22Rv1 (cell line): ENCODE measurements at regions not wholly inside any gene's neighbourhood (a gene's known extent, or its start where the extent isn't known, plus 50 kb on each side); places are given as distances from the start of the nearest gene placed in this dataset.

Experiments
- H3K27ac ChIP-seq: fragments of 450-650 bp; 2 replicates; pipeline ENCODE4 v1.5.1; 2017
- ZFX ChIP-seq: fragments of 450-650 bp; IDR thresholded peaks from 2 replicates; pipeline ENCODE4 v1.6.1; 2017; ENCODE audit warnings: antibody characterized with exemption, borderline replicate concordance
- TF ChIP-seq, protein P1 (sequence below): fragments of 450-650 bp; IDR thresholded peaks from 2 replicates; pipeline ENCODE4 v1.5.1; 2017; ENCODE audit warnings: mild to moderate bottlenecking

DNA sequence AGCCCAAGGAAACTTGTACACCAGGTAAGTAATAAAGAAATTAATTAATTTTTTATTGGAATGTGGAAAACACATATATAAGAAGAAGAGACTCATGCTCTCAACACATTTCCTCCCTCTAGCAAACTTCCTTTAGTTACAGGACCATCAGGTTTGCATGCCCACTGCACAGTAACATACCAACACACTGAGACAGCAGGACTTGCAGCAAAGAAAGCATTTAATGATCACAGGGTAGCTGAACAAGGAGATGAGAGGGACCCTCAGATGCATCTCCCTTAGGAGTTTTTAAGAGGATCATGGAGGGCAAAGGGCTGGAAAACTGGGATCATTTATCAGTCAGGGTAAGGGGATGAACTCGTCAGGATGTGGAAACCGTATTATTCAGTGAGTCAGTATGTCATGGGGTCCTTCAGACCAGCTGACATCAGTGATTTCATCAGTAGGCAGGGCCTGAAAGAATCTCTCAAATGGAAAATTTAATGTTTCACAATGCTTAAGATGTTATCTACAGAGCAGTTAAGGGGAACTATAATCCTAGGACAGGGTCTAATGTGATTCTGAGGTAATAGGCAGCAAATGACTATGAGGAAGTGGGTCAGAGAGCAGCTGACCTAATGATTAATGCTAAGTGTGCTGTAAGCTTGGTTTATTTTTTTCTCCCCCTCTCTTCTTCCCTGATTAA is 193.8 kb upstream of the RND3 start:
- no peak overlapping the region for H3K27ac ChIP-seq
- TF ChIP-seq, protein P1, sequence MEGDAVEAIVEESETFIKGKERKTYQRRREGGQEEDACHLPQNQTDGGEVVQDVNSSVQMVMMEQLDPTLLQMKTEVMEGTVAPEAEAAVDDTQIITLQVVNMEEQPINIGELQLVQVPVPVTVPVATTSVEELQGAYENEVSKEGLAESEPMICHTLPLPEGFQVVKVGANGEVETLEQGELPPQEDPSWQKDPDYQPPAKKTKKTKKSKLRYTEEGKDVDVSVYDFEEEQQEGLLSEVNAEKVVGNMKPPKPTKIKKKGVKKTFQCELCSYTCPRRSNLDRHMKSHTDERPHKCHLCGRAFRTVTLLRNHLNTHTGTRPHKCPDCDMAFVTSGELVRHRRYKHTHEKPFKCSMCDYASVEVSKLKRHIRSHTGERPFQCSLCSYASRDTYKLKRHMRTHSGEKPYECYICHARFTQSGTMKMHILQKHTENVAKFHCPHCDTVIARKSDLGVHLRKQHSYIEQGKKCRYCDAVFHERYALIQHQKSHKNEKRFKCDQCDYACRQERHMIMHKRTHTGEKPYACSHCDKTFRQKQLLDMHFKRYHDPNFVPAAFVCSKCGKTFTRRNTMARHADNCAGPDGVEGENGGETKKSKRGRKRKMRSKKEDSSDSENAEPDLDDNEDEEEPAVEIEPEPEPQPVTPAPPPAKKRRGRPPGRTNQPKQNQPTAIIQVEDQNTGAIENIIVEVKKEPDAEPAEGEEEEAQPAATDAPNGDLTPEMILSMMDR, result no peak
- TF ChIP-seq ZFX, result no peak

DNA sequence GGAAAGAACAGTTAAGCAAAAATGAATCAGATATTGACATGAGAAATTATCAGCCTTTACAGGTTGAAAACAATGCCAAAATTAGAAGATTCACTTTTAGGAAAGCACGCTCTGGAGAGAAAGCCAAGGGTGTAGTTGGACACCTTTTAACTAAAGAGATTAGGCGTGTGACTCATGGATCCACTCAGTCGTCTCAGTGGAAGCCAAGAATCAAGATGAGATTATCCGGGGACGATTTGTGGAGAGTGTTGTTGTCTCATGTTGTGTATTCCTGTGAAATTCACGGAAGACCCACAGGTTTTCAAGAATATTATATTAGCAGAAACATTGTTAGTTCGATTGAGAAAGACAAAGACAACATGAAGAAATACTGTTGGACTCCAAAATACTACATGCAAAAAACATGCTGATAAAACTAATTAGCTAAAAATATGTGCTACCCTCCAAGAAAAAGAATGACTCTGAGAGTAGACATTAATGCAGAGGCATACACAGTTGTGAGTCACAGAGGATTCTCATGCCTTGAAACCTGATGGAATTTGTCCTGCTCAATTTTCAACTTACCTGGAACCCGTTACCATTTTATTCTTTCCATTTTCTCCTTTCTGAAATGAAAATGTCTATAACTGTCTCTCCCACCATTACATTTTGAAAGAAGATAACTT is 192.1 kb upstream of the RND3 start:
- TF ChIP-seq ZFX, result no peak
- TF ChIP-seq, protein P1, result no peak
- H3K27ac ChIP-seq, result no peak overlapping the region

DNA sequence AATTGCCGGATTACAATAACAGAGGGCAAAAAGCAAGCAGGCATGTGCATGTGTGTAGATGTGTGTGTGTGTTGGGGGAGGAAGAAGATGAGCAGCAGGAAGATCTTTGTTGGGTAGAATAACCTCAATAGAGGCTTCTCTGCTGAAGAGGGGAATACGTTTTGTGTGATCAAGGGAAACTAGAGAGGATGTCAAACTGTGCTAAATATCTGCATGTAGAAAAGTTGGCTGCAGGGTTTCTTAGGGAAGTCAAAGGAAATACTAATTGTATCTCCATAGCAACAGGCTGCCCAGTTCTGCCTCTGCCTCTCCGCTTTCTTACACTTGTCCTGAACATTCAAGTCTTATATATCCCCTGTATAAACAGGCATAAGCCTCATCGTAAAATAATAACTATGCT is 190.1 kb upstream of the RND3 start:
- no peak overlapping the region for H3K27ac ChIP-seq
- TF ChIP-seq ZFX, result no peak
- TF ChIP-seq, protein P1, result no peak

DNA sequence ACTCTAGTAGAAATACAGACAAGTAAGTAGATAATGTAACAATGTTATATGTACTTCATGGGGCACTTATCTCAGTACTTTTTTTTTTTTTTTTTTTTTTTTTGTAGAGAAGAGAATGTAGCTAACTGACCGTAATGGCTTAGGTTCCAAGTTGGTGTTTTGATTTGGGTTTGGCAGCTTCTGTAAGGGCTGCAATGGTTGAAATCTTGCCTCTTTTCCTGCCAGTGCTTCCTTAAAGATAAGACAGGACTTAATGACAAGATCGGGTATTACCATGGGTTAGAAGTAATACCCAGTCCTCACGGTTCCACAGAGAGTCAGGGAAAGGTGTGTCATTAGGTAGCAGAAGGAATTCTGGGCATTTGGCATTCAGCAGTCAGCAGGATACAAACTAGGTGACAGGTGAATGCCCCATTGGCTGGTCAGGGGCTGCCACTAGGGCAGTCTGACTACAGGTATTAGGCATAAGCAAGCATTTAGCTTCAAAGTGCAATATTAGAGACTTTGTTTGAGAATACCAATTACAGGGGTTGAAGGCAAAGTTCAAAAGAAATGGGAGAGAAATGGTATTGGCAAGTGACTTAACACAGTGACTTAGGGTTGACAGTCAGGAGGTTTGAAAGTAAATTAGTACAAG is 189.4 kb upstream of the RND3 start:
- TF ChIP-seq, protein P1, result no peak
- TF ChIP-seq ZFX, result no peak
- no peak overlapping the region for H3K27ac ChIP-seq

DNA sequence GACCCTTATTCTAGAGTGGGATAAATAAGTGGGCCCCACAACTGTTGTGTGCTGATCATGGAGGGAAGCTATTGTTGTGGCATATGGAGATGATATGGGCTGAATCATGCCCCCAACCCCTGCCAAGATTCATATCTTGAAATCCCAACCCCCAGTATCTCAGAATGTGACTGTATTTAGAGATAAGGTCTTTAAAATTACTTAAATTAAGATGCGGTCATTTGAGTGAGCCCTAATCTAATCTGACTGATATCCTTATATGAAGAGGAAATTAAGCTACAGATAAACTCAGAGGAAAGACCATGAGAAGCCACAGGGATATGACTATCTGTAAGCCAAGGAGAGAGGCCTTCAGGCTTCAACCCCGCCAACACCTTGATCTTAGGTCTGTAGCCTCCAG is 188.3 kb upstream of the RND3 start:
- TF ChIP-seq, protein P1, result no peak
- TF ChIP-seq ZFX, result no peak
- H3K27ac ChIP-seq, result no peak overlapping the region

DNA sequence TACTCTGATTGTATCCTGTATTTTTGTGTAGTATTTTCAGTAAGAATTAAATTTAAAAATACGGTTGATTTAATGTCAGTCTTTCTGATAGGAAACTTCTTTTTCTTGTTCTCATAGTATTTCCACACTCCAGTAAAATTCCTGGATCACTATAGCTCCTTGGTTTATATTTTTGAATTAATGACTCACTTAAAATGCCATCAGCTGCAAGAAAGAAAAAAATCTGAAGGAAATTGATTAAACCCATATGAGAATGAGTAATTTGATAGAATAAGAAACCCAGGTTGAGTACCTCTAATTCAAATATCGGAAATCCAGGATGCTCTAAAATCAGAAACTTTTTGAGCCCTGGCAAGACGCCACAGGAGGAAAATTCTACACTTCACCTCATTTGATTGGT is 186.8 kb upstream of the RND3 start:
- TF ChIP-seq ZFX, result no peak
- TF ChIP-seq, protein P1, result no peak
- H3K27ac ChIP-seq, result no peak overlapping the region

DNA sequence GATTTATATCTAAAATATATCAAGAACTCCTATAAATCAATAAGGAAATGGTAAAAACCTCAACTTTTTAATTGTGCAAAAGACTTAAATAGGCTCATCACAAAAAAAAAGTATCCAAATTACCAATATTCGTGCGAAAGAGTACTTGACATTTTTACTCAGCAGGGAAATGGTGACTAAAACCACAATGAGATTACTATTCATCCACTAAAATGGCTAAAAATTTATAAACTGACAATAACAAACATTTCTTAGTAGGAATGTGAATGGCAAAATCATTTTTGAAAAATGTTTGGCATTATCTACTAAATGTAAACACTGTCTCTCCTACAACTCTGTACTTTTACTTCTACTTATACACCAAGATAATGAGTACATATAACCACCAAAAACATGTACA is 184.8 kb upstream of the RND3 start:
- TF ChIP-seq, protein P1, result no peak
- TF ChIP-seq ZFX, result no peak
- H3K27ac ChIP-seq, result no peak overlapping the region
